Transverse colon (tissue), 4 donors: ENCODE measurements at regions not wholly inside any gene's neighbourhood (a gene's known extent, or its start where the extent isn't known, plus 50 kb on each side); places are given as distances from the start of the nearest gene placed in this dataset.

ENCODE experiments used
- DNase-seq: peaks from one replicate; pipeline ENCODE4 v3.0.0-alpha.2; 2019
- H3K27ac ChIP-seq, 4 donors: fragments of 200-600 bp; sonication (generic); 2 replicates each; pipeline ENCODE4 v1.5.1; 2016 to 2018; ENCODE audit warnings: inconsistent platforms in 4 of 4
- H3K27me3 ChIP-seq: fragments of 200-600 bp; sonication (generic); 2 replicates; pipeline ENCODE4 v1.5.1; 2017; ENCODE audit warnings: inconsistent platforms
- H3K36me3 ChIP-seq, 4 donors: fragments of 200-600 bp; sonication (generic); 2 replicates each; pipeline ENCODE4 v1.5.1; 2017 to 2019; ENCODE audit warnings: inconsistent platforms in 4 of 4
- H3K4me1 ChIP-seq, 4 donors: fragments of 200-600 bp; sonication (generic); 2 replicates each; pipeline ENCODE4 v1.5.1; 2017 to 2020; ENCODE audit warnings: inconsistent platforms in 4 of 4
- H3K4me3 ChIP-seq, 4 donors: fragments of 200-600 bp; sonication (generic); 1 replicate in 1 of 4; 2 replicates in 3 of 4; pipeline versions ENCODE4 v1.5.1 to v1.6.1; 2017 to 2019; ENCODE audit warnings: inconsistent platforms in 4 of 4
- H3K9me3 ChIP-seq, 2 donors: fragments of 200-600 bp; sonication (generic); 2 replicates each; pipeline ENCODE4 v1.5.1; 2017 to 2019; ENCODE audit warnings: inconsistent platforms in 2 of 2
- CTCF ChIP-seq, 5 experiments: fragments of 200-600 bp in 3 of 5; fragments of 450-650 bp in 2 of 5; sonication (generic) in 3 of 5; IDR thresholded peaks; 1 replicate in 2 of 5; 2 replicates in 3 of 5; pipeline ENCODE4 v1.5.1; 2016 to 2017; ENCODE audit warnings: antibody characterized with exemption in 5 of 5, inconsistent platforms in 3 of 5, mild to moderate bottlenecking in 2 of 5, moderate library complexity in 1 of 5
- EP300 ChIP-seq: sonication (generic); formaldehyde crosslinking; IDR thresholded peaks from one replicate; pipeline ENCODE4 v1.6.1; 2017; ENCODE audit warnings: antibody characterized with exemption, low read depth
- POLR2A ChIP-seq: fragments of 450-650 bp; IDR thresholded peaks from one replicate; pipeline ENCODE4 v1.6.1; 2016; ENCODE audit warnings: antibody characterized with exemption, mild to moderate bottlenecking, moderate library complexity
- POLR2AphosphoS5 ChIP-seq, 3 donors: sonication (generic); formaldehyde crosslinking; IDR thresholded peaks; one replicate each; pipeline ENCODE4 v1.6.1; 2016; ENCODE audit warnings: antibody characterized with exemption in 3 of 3
- WGBS, 2 donors: methylation state at CpG; one replicate each; pipeline ENCODE4 v1.1.5; 2018; ENCODE audit warnings: low coverage in 1 of 2; 5-methylcytosine and 5-hydroxymethylcytosine counted together
- in situ Hi-C, 4 donors: fragments of 200-750 bp; cut with MboI; loops; one replicate each; pipeline versions ENCODE4 v1.15.0 to v1.15.1; 2017; ENCODE audit warnings: low sequenced_read_pairs in 3 of 4, low pct_ligation_motif_present in 1 of 4, low pct_unique_long_range_greater_than_20kb in 1 of 4
- intact Hi-C: fragments of 100-400 bp; cut with DNase I; formaldehyde crosslinking; loops from one replicate; pipeline ENCODE4 v1.15.1; 2023; ENCODE audit warnings: low total_unique reads

DNA sequence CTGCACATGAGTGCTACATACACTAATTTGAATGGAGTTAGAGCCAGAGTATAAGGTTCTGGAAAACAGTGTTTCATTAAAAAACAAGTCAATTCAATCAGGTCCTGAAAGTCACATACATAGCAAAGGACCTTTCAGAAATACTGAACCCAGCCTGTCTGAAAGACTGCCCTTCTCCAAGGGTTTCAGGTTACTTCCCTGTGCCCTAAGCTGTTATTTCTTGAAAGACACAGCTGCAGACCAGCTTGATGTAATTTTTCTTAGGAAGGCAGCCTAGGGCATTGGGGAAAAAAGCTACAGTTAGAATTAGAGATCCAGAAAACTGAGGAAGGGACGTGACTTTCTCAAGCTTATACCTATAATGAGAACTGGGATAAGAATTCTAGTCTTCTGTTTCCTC is 155.9 kb upstream of the MAOA start:
- intact Hi-C loops, result no loop called here
- WGBS, 2 donors, result 51 to 88% methylated on average over 1 of the region's 1 CpG

DNA sequence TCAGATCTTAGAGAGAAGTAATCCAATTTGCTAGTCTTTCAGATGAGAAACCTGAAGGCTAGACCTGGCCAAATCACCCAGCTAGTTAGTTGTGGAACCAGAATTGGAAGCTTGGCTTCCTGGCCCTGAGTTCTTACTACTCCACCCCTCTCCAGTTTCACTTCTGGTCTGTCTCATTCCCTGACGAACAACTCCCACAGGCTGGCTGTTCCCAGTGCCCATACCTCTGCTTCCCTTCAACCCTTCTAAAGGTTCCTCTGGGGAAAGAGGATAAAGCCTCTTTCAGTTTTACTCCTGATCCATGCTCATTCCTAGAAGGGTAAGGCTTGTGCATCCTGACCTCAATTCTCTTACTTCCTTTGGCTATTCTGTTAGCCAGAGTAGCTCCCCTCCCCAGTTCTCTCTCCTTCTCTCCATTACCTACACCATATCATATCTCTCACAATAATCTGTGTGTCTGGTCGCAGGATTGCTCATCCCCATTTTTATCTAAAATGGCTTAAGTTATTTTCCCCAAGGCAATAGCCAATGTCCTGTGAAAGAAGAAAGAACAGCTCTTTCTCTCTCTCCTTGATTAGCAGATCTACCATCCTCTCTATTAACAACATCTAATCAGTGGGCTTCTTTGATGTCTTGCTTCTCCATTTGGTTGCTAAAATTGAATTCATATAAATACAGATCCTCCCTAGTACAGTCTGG is 155.0 kb upstream of the MAOA start:
- intact Hi-C loops, result no loop called here
- H3K4me3 ChIP-seq, result no peak overlapping the region
- no peaks in the 10 kb centered on the region for H3K9me3 ChIP-seq
- no peaks in the 10 kb centered on the region for H3K27me3 ChIP-seq
- 59 to 100% methylated on average over 1 to 2 of the region's 2 CpGs for WGBS, 2 donors
- no peaks in the 10 kb centered on the region for H3K4me1 ChIP-seq
- TF ChIP-seq CTCF (IDR thresholded peaks at IDR 0.05) (no peak), POLR2A (no peak), EP300 (no peak), POLR2AphosphoS5 (IDR thresholded peaks at IDR 0.05) (no peak)
- in situ Hi-C loops, result no loop called here
- H3K36me3 ChIP-seq, result no peaks in the 10 kb centered on the region
- no peak for DNase-seq
- no peak overlapping the region for H3K27ac ChIP-seq

More for the DNA sequence above, 155.9 kb upstream of the MAOA start:
- no peaks in the 10 kb centered on the region for H3K9me3 ChIP-seq
- no peaks in the 10 kb centered on the region for H3K4me1 ChIP-seq
- in situ Hi-C loops, result no loop called here
- no peaks in the 10 kb centered on the region for H3K36me3 ChIP-seq
- no peak overlapping the region for H3K27ac ChIP-seq
- no peak for DNase-seq
- no peak for TF ChIP-seq EP300
- no peak for TF ChIP-seq POLR2AphosphoS5 (IDR thresholded peaks at IDR 0.05)
- no peak for TF ChIP-seq CTCF (IDR thresholded peaks at IDR 0.05)
- TF ChIP-seq POLR2A, result no peak
- H3K27me3 ChIP-seq, result no peaks in the 10 kb centered on the region
- H3K4me3 ChIP-seq, result no peak overlapping the region

- intact Hi-C loops (no loop called here), in situ Hi-C loops (no loop called here)
- TF ChIP-seq CTCF (IDR thresholded peaks at IDR 0.05), result no peak
- TF ChIP-seq POLR2AphosphoS5 (IDR thresholded peaks at IDR 0.05), result no peak
- no peak for TF ChIP-seq POLR2A
- TF ChIP-seq EP300, result no peak
- Histone ChIP-seq H3K9me3 (no peaks in the 10 kb centered on the region), H3K27ac (no peak overlapping the region), H3K4me3 (no peak overlapping the region), H3K27me3 (no peaks in the 10 kb centered on the region), H3K4me1 (no peaks in the 10 kb centered on the region), H3K36me3 (no peaks in the 10 kb centered on the region)
- DNase-seq, result no peak
Measured at GRCh38 chrX:43504394-43504793, 151.7 kb upstream of the MAOA start.

- no peak overlapping the region for H3K27ac ChIP-seq
- TF ChIP-seq EP300, result no peak
- no peak for TF ChIP-seq CTCF (IDR thresholded peaks at IDR 0.05)
- no peak for TF ChIP-seq POLR2A
- no peak for TF ChIP-seq POLR2AphosphoS5 (IDR thresholded peaks at IDR 0.05)
- H3K4me1 ChIP-seq, result no peaks in the 10 kb centered on the region
- DNase-seq, result no peak
- intact Hi-C loops (no loop called here), in situ Hi-C loops (no loop called here)
- H3K9me3 ChIP-seq, result no peaks in the 10 kb centered on the region
- no peak overlapping the region for H3K4me3 ChIP-seq
- H3K27me3 ChIP-seq, result no peaks in the 10 kb centered on the region
- H3K36me3 ChIP-seq, result no peaks in the 10 kb centered on the region
- 53% methylated on average over 3 of the region's 3 CpGs; no CpG with 5 or more reads in 1 of the 2 donors for WGBS, 2 donors
Measured at GRCh38 chrX:43505769-43506168, 150.3 kb upstream of the MAOA start.
